A673 (cell line): ENCODE measurements at regions not wholly inside any gene's neighbourhood (a gene's known extent, or its start where the extent isn't known, plus 50 kb on each side); places are given as distances from the start of the nearest gene placed in this dataset.
"Not testable (repeated sequence)": the region's sequence is repeated elsewhere in the genome, so short reads cannot be mapped to it uniquely, and the experiment has no call there.

Experiments used
- BruUV-seq: library from RNA; stranded (reverse); fragments of 400-500 nt; replicated peaks from 2 replicates; lab custom pipeline; 2021; lab: Mats Ljungman, UMichigan
- CTCF ChIA-PET: fragments of 300-600 bp; sonication (Branson Sonifier 250); formaldehyde crosslinking; loops from one replicate; lab custom pipeline; 2022; ENCODE audit warnings: antibody characterized with exemption; lab: Charles Lee
- POLR2A ChIA-PET: fragments of 300-600 bp; sonication (Branson Sonifier 250); formaldehyde crosslinking; loops from one replicate; lab custom pipeline; 2022; ENCODE audit warnings: antibody characterized with exemption; ENCODE audit not compliant: low non-redundant PET; lab: Charles Lee
- DNase-seq: peaks from one replicate; pipeline ENCODE4 v3.0.0-alpha.2; 2015; ENCODE audit warnings: low spot score
- H3K27ac ChIP-seq: fragments of 200-600 bp; sonication (generic); 2 replicates; pipeline ENCODE4 v1.5.1; 2016; ENCODE audit warnings: mixed run types, low read depth, mild to moderate bottlenecking, mixed read lengths, antibody characterized with exemption, low read length; ENCODE audit not compliant: poor library complexity, severe bottlenecking
- H3K27me3 ChIP-seq: fragments of 200-600 bp; sonication (generic); replicated peaks from 2 replicates; pipeline ENCODE4 v1.6.1; 2017; ENCODE audit warnings: mixed run types, low read depth, mild to moderate bottlenecking, mixed read lengths, antibody characterized with exemption, low read length; ENCODE audit not compliant: insufficient read depth, poor library complexity
- H3K36me3 ChIP-seq: fragments of 200-600 bp; sonication (generic); 2 replicates; pipeline ENCODE4 v1.6.1; 2016; ENCODE audit warnings: mixed run types, mild to moderate bottlenecking, mixed read lengths, antibody characterized with exemption, low read length; ENCODE audit not compliant: insufficient read depth, poor library complexity, severe bottlenecking
- H3K4me1 ChIP-seq: fragments of 200-600 bp; sonication (generic); 2 replicates; pipeline ENCODE4 v1.6.1; 2017; ENCODE audit warnings: mixed run types, mild to moderate bottlenecking, mixed read lengths, antibody characterized with exemption, low read length; ENCODE audit not compliant: insufficient read depth, poor library complexity, severe bottlenecking
- H3K4me3 ChIP-seq: fragments of 200-600 bp; sonication (generic); 2 replicates; pipeline ENCODE4 v1.5.1; 2016; ENCODE audit warnings: low read depth, mixed run types, mild to moderate bottlenecking, mixed read lengths, low read length; ENCODE audit not compliant: poor library complexity, severe bottlenecking
- H3K9me3 ChIP-seq: fragments of 200-600 bp; sonication (generic); 2 replicates; pipeline ENCODE4 v1.6.1; 2016; ENCODE audit warnings: mixed run types, low read depth, mild to moderate bottlenecking, mixed read lengths, antibody characterized with exemption, low read length; ENCODE audit not compliant: poor library complexity, severe bottlenecking
- CTCF ChIP-seq: fragments of 300-800, 200-600 bp; sonication (generic); conservative IDR thresholded peaks from 2 replicates; pipeline ENCODE4 v1.5.1; 2017; ENCODE audit warnings: low read depth, mild to moderate bottlenecking, antibody characterized with exemption, low read length, moderate library complexity, mixed read lengths
- EZH2 ChIP-seq: fragments of 200-600 bp; sonication (generic); IDR thresholded peaks from 2 replicates; pipeline ENCODE4 v1.6.1; 2017; ENCODE audit warnings: borderline replicate concordance, low read depth, mild to moderate bottlenecking, mixed read lengths, antibody characterized with exemption, low read length; ENCODE audit not compliant: poor library complexity, severe bottlenecking
- intact Hi-C: fragments of 100-400 bp; cut with micrococcal nuclease; formaldehyde crosslinking; loops from one replicate; pipeline ENCODE4 v1.10.0; 2022; ENCODE audit not compliant: unreplicated experiment

- Histone ChIP-seq H3K4me3 (no peak overlapping the region), H3K27ac (no peak overlapping the region), H3K4me1 (no peaks in the 10 kb centered on the region), H3K9me3 (peaks cover 8% of the 10 kb centered on the region), H3K27me3 (no peaks in the 10 kb centered on the region), H3K36me3 (no peaks in the 10 kb centered on the region)
- no peak for DNase-seq
- no peak for TF ChIP-seq CTCF
- TF ChIP-seq EZH2 = no peak
- ChIA-PET CTCF (no interaction called here), POLR2A (no interaction called here)
- intact Hi-C loops = no loop called here
- no TSS peak for BruUV-seq
Observed at GRCh38 chr4:116099596-116099995, 985.8 kb downstream of the TRAM1L1 start.

- DNase-seq, POLR2A ChIA-PET, intact Hi-C loops, H3K4me1 ChIP-seq, H3K4me3 ChIP-seq, H3K27me3 ChIP-seq, H3K9me3 ChIP-seq, CTCF ChIA-PET, BruUV-seq, H3K27ac ChIP-seq, H3K36me3 ChIP-seq: not testable (repeated sequence)
Observed at GRCh38 chr4:116097353-116097752, 983.9 kb upstream of the NDST4 start.

GRCh38 chr4:116092961-116093360, 979.5 kb upstream of the NDST4 start:
- peaks cover 8% of the 10 kb centered on the region for H3K9me3 ChIP-seq
- POLR2A ChIA-PET = no interaction called here
- no TSS peak for BruUV-seq
- no peak for TF ChIP-seq CTCF
- no peak for TF ChIP-seq EZH2
- CTCF ChIA-PET = no interaction called here
- DNase-seq = no peak
- H3K4me3 ChIP-seq = no peak overlapping the region
- H3K27ac ChIP-seq = no peak overlapping the region
- H3K4me1 ChIP-seq = no peaks in the 10 kb centered on the region
- intact Hi-C loops = no loop called here
- H3K36me3 ChIP-seq = no peaks in the 10 kb centered on the region
- H3K27me3 ChIP-seq = no peaks in the 10 kb centered on the region

GRCh38 chr4:116088771-116089170, 975.4 kb upstream of the NDST4 start:
- no peak overlapping the region for H3K27ac ChIP-seq
- TF ChIP-seq EZH2 = no peak
- TF ChIP-seq CTCF = no peak
- H3K36me3 ChIP-seq = no peaks in the 10 kb centered on the region
- no peaks in the 10 kb centered on the region for H3K4me1 ChIP-seq
- no peaks in the 10 kb centered on the region for H3K27me3 ChIP-seq
- POLR2A ChIA-PET = no interaction called here
- H3K9me3 ChIP-seq = no peaks in the 10 kb centered on the region
- intact Hi-C loops = no loop called here
- peak; percentile 4 for DNase-seq
- CTCF ChIA-PET = no interaction called here
- BruUV-seq = no TSS peak
- no peak overlapping the region for H3K4me3 ChIP-seq
